Left ventricle myocardium inferior (tissue), 1 donor: ENCODE measurements at regions not wholly inside any gene's neighbourhood (a gene's known extent, or its start where the extent isn't known, plus 50 kb on each side); places are given as distances from the start of the nearest gene placed in this dataset.

Experiments
- DNase-seq: peaks from one replicate; pipeline ENCODE4 v3.0.0-alpha.2; 2020
- H3K27ac ChIP-seq: fragments of 200-600 bp; replicated peaks from 2 replicates; pipeline ENCODE4 v1.8.0; 2021
- H3K27me3 ChIP-seq: fragments of 200-600 bp; 2 replicates; pipeline ENCODE4 v1.8.0; 2021; ENCODE audit warnings: low read depth
- H3K36me3 ChIP-seq: fragments of 200-600 bp; 2 replicates; pipeline ENCODE4 v1.8.0; 2021
- H3K4me1 ChIP-seq: fragments of 200-600 bp; 2 replicates; pipeline ENCODE4 v1.8.0; 2021
- H3K4me3 ChIP-seq: fragments of 200-600 bp; 2 replicates; pipeline ENCODE4 v1.8.0; 2021; ENCODE audit warnings: mild to moderate bottlenecking, moderate library complexity
- H3K9me3 ChIP-seq: fragments of 200-600 bp; replicated peaks from 2 replicates; pipeline ENCODE4 v1.8.0; 2021
- intact Hi-C: fragments of 100-400 bp; cut with micrococcal nuclease; formaldehyde crosslinking; loops from one replicate; pipeline ENCODE4 v1.11.0; 2022
- TF ChIP-seq, protein P1 (sequence below): fragments of 200-600 bp; IDR thresholded peaks from 2 replicates; pipeline ENCODE4 v1.8.0; 2021; ENCODE audit warnings: antibody characterized with exemption, mild to moderate bottlenecking, borderline replicate concordance
- donor health status: DM: no; HTN: yes; CAD: no; lungs with severe emphysema.

DNA sequence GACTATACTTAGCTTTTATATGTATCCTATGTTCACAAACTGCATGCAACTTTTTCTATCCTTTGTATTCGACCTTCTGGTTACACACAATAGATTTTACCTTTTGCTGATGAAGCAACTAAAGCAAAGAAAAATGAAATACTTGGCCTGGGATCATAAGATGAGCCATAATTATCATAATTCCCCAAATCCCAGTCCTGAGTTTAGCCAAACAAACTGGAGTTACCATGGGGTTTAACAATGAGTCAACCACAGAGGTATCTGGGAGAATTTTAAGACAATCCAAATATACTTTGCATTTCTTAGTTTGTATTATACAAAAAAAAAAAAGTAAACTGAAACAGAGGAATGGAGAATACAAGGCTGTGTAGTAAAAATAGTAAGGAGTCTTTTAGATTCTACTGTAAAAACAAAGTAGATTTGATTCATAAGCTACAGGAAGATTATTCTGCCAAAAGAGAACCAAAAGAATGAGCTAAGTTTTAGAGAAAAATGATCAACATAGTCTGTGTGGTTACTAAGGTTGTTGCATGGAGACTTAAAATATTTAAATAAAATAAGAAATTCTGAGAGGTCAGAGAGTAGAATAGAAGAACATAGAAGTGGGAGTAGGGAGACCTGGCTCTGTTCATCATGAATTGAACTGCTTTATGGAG lies 60.4 kb upstream of the GORAB start:
- Histone ChIP-seq H3K4me1 (no peaks in the 10 kb centered on the region), H3K36me3 (no peaks in the 10 kb centered on the region), H3K4me3 (no peak overlapping the region), H3K27me3 (no peaks in the 10 kb centered on the region), H3K9me3 (no peaks in the 10 kb centered on the region), H3K27ac (no peak overlapping the region)
- DNase-seq = no peak
- TF ChIP-seq, protein P1, sequence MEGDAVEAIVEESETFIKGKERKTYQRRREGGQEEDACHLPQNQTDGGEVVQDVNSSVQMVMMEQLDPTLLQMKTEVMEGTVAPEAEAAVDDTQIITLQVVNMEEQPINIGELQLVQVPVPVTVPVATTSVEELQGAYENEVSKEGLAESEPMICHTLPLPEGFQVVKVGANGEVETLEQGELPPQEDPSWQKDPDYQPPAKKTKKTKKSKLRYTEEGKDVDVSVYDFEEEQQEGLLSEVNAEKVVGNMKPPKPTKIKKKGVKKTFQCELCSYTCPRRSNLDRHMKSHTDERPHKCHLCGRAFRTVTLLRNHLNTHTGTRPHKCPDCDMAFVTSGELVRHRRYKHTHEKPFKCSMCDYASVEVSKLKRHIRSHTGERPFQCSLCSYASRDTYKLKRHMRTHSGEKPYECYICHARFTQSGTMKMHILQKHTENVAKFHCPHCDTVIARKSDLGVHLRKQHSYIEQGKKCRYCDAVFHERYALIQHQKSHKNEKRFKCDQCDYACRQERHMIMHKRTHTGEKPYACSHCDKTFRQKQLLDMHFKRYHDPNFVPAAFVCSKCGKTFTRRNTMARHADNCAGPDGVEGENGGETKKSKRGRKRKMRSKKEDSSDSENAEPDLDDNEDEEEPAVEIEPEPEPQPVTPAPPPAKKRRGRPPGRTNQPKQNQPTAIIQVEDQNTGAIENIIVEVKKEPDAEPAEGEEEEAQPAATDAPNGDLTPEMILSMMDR = no peak
- intact Hi-C loops = no loop called here

DNA sequence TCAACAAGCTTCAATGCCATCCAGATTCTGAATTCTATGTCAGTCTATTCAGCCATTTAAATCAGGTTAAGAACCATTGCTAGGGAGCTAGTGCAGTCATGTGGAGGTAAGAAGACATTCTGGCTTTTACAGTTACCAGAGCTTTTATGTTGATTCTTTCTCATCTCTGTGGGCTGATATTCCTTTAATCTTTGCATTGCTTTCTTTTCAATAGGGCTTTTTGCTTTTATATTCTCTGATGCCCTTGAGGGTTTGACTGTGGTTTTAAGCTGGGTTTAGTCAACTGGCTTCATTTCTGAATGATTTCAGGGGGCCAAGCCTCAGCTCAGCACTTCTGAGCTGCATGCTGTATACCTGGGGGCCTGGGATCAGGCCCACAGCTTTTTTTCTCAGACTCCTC lies 51.0 kb upstream of the GORAB start:
- H3K36me3 ChIP-seq = no peaks in the 10 kb centered on the region
- no peaks in the 10 kb centered on the region for H3K4me1 ChIP-seq
- H3K27ac ChIP-seq = no peak overlapping the region
- TF ChIP-seq, protein P1 = no peak
- H3K9me3 ChIP-seq = peaks cover 4% of the 10 kb centered on the region
- no peak overlapping the region for H3K4me3 ChIP-seq
- intact Hi-C loops = no loop called here
- no peaks in the 10 kb centered on the region for H3K27me3 ChIP-seq
- DNase-seq = no peak
